GM19468 (cell line): ENCODE measurements at regions not wholly inside any gene's neighbourhood (a gene's known extent, or its start where the extent isn't known, plus 50 kb on each side); places are given as distances from the start of the nearest gene placed in this dataset.

Experiments
- ATAC-seq: cut with Tn5 transposase; IDR thresholded peaks from one replicate; pipeline ENCODE4 v1.9.1; 2021; ENCODE audit warnings: mild to moderate bottlenecking, moderate library complexity, moderate number of reproducible peaks; ENCODE audit not compliant: unreplicated experiment; ENCODE audit errors: extremely low read depth

- ATAC-seq: no peak
These were observed 126.3 kb downstream of the HFE start for GRCh38 chr6:26213334-26214075.

DNA sequence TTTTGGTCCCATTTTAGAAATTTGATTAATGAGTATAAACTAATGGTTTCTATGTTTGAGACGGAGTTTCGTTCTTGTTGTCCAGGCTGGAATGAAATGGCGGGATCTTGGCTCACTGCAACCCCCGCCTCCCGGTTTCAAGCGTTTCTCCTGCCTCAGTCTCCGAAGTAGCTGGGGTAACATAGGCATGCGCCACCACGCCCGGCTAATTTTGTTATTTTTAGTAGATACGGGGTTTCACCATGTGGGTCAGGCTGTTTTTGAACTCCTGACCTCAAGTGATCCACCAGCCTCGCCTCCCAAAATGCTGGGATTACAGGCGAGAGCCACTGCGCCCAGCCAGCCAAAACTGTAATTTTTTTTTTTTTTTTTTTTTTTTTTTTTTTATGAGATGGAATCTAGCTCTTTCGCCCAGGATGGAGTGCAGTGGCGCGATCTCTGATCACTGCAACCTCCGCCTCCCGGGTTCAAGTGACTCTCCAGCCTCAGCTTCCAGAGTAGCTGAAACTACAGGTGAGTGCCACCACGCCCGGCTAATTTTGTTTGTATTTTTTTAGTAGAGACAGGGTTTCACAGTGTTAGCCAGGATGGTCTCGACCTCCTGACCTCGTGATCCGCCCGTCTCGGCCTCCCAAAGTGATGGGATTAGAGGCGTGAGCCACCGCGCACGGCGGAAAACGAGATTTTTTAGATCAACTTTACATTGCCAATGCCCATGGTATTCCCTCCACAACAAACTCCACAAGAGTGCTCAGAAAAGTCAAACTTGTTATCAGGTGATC is 127.8 kb downstream of the HFE start:
- no peak for ATAC-seq

DNA sequence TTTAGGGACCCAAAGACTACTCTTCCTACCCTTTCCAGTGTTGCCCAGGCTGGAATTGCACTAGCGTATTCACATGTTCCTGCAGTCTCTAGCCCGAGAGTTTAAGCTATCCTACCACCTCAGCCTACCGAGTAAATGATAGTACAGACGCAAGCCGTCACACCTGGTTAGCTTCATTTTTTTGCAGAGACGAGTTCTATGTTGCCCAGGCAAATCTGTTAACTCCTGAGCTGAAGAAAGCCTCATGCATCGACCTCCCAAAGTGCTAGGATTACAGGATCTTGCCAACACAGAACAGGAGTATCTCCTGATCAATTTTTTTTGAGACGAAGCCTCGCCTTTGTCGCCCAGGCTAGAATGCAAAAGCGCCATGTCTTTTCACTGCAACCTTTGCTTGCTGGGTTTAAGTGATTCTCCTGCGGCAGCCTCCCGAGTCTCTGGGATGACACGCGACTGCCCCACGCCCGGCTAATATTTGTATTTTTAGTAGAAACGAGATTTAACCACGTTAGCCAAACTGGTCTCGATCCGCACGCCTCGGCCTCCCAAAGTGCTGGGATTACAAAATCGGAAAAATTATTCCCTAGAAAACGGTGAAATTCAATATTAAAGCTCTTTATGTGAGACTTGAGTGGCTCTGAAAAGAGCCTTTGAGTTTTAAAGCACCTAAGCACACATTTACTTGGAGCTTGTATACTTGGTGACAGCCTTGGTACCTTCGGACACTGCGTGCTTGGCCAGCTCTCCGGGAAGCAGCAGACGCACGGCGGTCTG is 128.5 kb downstream of the HFE start:
- ATAC-seq: no peak

DNA sequence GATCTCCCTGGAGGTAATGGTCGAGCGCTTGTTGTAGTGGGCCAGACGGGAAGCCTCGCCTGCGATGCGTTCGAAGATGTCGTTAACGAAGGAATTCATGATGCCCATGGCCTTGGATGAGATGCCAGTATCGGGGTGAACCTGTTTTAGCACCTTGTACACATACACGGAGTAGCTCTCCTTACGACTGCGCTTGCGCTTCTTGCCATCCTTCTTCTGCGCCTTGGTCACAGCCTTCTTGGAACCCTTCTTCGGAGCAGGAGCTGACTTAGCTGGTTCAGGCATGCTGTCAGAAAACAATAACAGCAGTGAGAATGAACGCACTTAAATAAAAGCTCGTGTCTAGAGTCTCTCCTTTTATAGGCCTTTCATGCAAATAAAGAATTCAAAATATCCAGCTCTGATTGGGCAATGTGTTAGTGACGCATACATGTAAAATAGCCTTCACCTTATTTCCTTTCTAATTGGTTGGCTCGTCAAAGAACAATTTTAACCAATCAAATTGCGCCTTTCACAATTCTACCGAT is 129.2 kb downstream of the HFE start:
- ATAC-seq: peak; percentile 75

DNA sequence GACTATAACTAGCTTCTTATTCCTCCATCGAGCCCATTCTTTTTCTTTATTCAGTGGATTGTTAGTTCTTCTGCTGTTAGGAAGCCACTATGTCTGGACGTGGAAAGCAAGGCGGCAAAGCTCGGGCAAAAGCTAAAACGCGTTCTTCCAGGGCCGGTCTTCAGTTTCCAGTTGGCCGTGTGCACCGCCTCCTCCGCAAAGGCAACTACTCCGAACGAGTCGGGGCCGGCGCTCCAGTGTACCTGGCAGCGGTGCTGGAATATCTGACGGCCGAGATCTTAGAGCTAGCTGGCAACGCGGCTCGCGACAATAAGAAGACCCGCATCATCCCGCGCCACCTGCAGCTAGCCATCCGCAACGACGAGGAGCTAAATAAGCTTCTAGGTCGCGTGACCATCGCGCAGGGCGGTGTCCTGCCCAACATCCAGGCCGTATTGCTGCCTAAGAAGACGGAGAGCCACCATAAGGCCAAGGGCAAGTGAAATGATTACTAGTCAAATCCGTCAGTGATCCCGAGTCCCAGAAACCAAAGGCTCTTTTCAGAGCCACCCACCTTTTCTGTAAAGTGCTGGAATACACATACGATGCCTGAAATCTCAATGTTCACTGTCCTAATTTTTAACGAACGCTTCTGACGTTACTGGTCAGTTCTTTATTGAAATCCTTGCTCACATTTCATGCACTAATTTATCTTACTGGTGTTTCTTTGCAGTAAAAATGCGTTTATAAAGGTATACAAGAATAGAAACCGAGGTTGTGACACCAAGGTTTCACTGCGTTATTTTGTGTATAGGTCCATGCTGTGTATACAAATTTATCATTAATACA is 129.9 kb downstream of the HFE start:
- peak; percentile 16 for ATAC-seq

- no peak for ATAC-seq
These were observed 130.5 kb downstream of the HFE start for GRCh38 chr6:26217714-26218075.

DNA sequence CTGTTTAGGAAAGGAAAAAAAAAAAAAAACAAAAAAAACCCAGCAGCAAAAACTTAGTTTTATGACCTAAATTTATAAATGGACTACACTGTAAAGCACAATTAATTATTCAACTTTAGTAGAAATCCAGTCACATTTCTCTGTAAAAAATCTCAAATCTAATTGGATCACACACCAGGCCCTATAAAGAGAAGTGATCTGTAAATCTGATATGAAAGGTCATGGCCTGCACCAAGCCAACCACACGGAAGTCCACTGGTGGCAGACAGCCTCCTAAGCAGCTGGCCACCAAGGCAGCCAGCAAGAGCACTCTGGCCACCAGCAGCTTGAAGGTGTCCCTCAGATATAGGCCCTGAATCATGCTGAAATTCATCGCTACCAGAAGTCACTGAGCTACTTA is 131.6 kb downstream of the HFE start:
- no peak for ATAC-seq

DNA sequence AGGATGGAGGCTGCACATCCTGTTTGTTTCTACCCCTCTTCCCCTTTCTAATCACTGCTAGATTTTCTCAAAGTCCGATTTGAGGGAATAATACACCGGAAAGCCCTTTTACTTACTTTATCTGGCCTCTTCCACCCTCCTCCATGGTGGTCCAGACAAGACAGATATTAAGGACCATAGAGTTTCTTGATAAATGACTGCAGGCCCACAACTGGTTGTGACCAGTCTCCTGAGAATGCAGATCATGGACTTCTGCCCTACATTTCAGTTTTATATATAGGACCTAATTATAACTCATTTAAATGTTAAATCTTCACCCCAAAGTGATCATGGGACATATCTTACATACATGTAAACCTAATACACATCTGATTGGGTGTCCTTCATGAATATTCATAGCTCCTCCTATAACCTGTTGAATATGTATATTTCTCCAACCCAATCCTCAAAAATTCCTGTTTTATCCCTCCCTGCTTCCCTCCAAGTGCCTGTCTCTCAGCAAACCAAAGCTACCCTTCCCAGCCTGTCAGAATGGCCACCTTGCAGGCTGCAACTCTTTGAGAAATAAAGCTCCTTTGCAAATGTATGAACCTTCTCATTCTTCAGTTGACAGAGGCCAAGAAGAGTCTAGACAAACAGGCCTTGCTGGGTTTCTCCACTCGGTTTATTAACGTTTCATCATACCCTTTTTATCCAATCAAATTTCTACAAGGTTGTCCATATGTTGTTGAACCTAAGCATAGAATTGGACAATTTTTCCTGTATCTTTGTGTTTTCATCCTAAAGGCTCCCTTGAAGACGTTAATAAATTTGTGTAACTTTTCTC is 133.1 kb downstream of the HFE start:
- ATAC-seq: no peak

GRCh38 chr6:26221186-26221585 is 134.0 kb downstream of the HFE start:
- no peak for ATAC-seq

GRCh38 chr6:26222571-26222970 is 135.3 kb downstream of the HFE start:
- no peak for ATAC-seq

- ATAC-seq: no peak
These were observed 136.0 kb downstream of the HFE start for GRCh38 chr6:26223228-26223627.

GRCh38 chr6:26223650-26224546 is 136.7 kb downstream of the HFE start:
- no peak for ATAC-seq

GRCh38 chr6:26224547-26224912 is 137.3 kb downstream of the HFE start:
- ATAC-seq: no peak

- no peak for ATAC-seq
These were observed 138.0 kb downstream of the HFE start for GRCh38 chr6:26224940-26225847.

DNA sequence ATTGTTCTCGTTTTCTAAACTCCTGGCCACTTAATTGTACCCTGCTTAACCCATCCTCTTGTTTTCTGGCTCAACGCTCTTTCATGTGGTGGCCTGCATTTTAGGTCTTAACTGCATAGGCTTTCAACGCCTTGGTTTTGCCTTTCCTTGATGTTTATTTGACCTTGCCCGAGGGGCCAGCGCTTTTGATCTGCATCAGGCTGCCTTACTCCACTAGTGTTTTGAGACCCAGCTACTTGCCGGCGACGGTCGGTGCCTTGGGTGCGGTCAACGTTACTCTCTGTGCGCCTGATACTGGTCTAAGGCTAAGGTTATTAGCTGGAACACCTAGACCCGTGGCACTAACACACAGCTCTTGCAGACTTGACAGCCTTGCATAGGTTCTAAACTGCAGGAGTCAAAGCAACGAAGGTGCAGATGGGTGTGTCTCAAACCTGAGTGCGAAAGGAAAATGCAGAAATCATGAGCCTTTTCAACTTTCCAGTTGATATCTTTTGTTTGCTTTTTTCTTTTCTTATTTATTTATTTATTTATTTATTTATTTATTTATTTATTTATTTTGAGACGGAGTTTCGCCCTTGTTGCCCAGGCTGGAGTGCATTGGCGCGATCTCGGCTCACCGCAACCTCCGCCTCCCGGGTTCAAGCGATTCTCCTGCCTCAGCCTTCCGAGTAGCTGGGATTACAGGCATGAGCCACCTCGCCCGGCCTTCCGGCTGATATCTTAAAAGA is 138.8 kb downstream of the HFE start:
- ATAC-seq: no peak

DNA sequence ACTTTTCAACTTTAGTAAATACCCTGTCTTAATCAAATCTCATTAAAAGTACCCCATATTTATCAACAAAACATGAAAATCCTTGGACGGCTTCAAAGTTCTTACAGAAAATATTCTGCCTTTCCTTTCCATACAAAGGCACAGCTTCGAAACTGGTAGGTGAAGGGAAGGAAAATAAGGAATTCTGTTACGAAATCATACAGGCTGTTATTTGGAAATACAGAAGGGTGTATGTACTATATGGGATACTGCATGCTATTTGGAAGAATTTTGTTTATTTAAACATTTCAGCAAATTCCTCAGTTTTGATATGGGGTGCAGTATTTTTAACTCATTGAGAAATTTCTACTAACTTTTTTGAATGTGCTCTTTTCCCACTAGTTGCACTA is 138.4 kb upstream of the BTN3A2 start:
- no peak for ATAC-seq

GRCh38 chr6:26230351-26230750 is 134.6 kb upstream of the BTN3A2 start:
- no peak for ATAC-seq
